Ectodermal cell (in vitro differentiated cells): ENCODE measurements at regions not wholly inside any gene's neighbourhood (a gene's known extent, or its start where the extent isn't known, plus 50 kb on each side); places are given as distances from the start of the nearest gene placed in this dataset.

Source experiments
- H3K27ac ChIP-seq: 2 replicates; pipeline ENCODE4 v1.7.0; 2013; ENCODE audit warnings: mild to moderate bottlenecking, low read depth, low read length; ENCODE audit not compliant: insufficient read depth, poor library complexity, severe bottlenecking
- H3K27me3 ChIP-seq: 2 replicates; pipeline ENCODE4 v1.7.0; 2013; ENCODE audit warnings: mild to moderate bottlenecking, low read length; ENCODE audit not compliant: insufficient read depth, control insufficient read depth, poor library complexity, severe bottlenecking
- H3K36me3 ChIP-seq: one replicate; pipeline ENCODE4 v1.7.0; 2013; ENCODE audit warnings: low read length; ENCODE audit not compliant: control insufficient read depth, insufficient read depth
- H3K4me1 ChIP-seq: one replicate; pipeline ENCODE4 v1.7.0; 2013; ENCODE audit warnings: low read length; ENCODE audit not compliant: control insufficient read depth, insufficient read depth
- H3K4me3 ChIP-seq: 2 replicates; pipeline ENCODE4 v1.7.0; 2013; ENCODE audit warnings: low read depth, low read length, control low read depth; ENCODE audit not compliant: insufficient read depth
- H3K9me3 ChIP-seq: 2 replicates; pipeline ENCODE4 v1.7.0; 2013; ENCODE audit warnings: mild to moderate bottlenecking, low read length, moderate library complexity; ENCODE audit not compliant: control insufficient read depth
- WGBS, 2 experiments: methylation state at CpG; one replicate each; pipeline ENCODE4 v1.1.7; 2013; ENCODE audit warnings: missing lambda C conversion rate in 2 of 2; 5-methylcytosine and 5-hydroxymethylcytosine counted together

GRCh38 chr22:27541836-27542235 lies 259.7 kb downstream of the MN1 start:
- no peak overlapping the region for H3K27ac ChIP-seq
- peaks cover 34% of the 10 kb centered on the region for H3K4me1 ChIP-seq
- no peaks in the 10 kb centered on the region for H3K36me3 ChIP-seq
- no peaks in the 10 kb centered on the region for H3K9me3 ChIP-seq
- H3K27me3 ChIP-seq, result no peaks in the 10 kb centered on the region
- 81 to 84% methylated on average over 14 of the region's 14 CpGs for WGBS, 2 experiments
- no peak overlapping the region for H3K4me3 ChIP-seq

- no peak overlapping the region for H3K4me3 ChIP-seq
- 94% methylated on average over 6 of the region's 6 CpGs for WGBS, 2 experiments
- peaks cover 28% of the 10 kb centered on the region for H3K4me1 ChIP-seq
- no peak overlapping the region for H3K27ac ChIP-seq
- H3K36me3 ChIP-seq, result no peaks in the 10 kb centered on the region
- H3K27me3 ChIP-seq, result no peaks in the 10 kb centered on the region
- H3K9me3 ChIP-seq, result no peaks in the 10 kb centered on the region
Measured at GRCh38 chr22:27542602-27543001, 259.0 kb downstream of the MN1 start.

- peaks cover 29% of the 10 kb centered on the region for H3K4me1 ChIP-seq
- no peak overlapping the region for H3K4me3 ChIP-seq
- H3K9me3 ChIP-seq, result no peaks in the 10 kb centered on the region
- no peak overlapping the region for H3K27ac ChIP-seq
- no peaks in the 10 kb centered on the region for H3K36me3 ChIP-seq
- H3K27me3 ChIP-seq, result no peaks in the 10 kb centered on the region
- 81% methylated on average over 2 of the region's 2 CpGs for WGBS, 2 experiments
Measured at GRCh38 chr22:27543460-27543859, 258.1 kb downstream of the MN1 start.

- no peaks in the 10 kb centered on the region for H3K27me3 ChIP-seq
- no peak overlapping the region for H3K27ac ChIP-seq
- no peaks in the 10 kb centered on the region for H3K36me3 ChIP-seq
- H3K4me3 ChIP-seq, result no peak overlapping the region
- peaks cover 27% of the 10 kb centered on the region for H3K4me1 ChIP-seq
- 88 to 89% methylated on average over 7 of the region's 7 CpGs for WGBS, 2 experiments
- no peaks in the 10 kb centered on the region for H3K9me3 ChIP-seq
Measured at GRCh38 chr22:27545085-27545484, 256.5 kb downstream of the MN1 start.

GRCh38 chr22:27546157-27546935 lies 255.2 kb downstream of the MN1 start:
- Histone ChIP-seq H3K4me3 (no peak overlapping the region), H3K36me3 (no peaks in the 10 kb centered on the region), H3K27ac (no peak overlapping the region), H3K9me3 (no peaks in the 10 kb centered on the region), H3K27me3 (no peaks in the 10 kb centered on the region), H3K4me1 (peaks cover 25% of the 10 kb centered on the region)
- WGBS, 2 experiments, result 89% methylated on average over 18 of the region's 18 CpGs

GRCh38 chr22:27551402-27551801 lies 250.2 kb downstream of the MN1 start:
- Histone ChIP-seq H3K4me3 (no peak overlapping the region), H3K27me3 (no peaks in the 10 kb centered on the region), H3K4me1 (peaks cover 22% of the 10 kb centered on the region), H3K27ac (no peak overlapping the region), H3K9me3 (no peaks in the 10 kb centered on the region), H3K36me3 (no peaks in the 10 kb centered on the region)
- WGBS, 2 experiments, result 86 to 91% methylated on average over 7 of the region's 7 CpGs

- Histone ChIP-seq H3K9me3 (no peaks in the 10 kb centered on the region), H3K4me1 (peaks cover 30% of the 10 kb centered on the region), H3K27ac (no peak overlapping the region), H3K27me3 (no peaks in the 10 kb centered on the region), H3K36me3 (no peaks in the 10 kb centered on the region), H3K4me3 (no peak overlapping the region)
- 92 to 95% methylated on average over 7 of the region's 7 CpGs for WGBS, 2 experiments
Measured at GRCh38 chr22:27552176-27552575, 249.4 kb downstream of the MN1 start.

GRCh38 chr22:27552863-27553262 lies 248.7 kb downstream of the MN1 start:
- Histone ChIP-seq H3K4me1 (peaks cover 33% of the 10 kb centered on the region), H3K27ac (no peak overlapping the region), H3K4me3 (no peak overlapping the region), H3K36me3 (no peaks in the 10 kb centered on the region), H3K9me3 (no peaks in the 10 kb centered on the region), H3K27me3 (no peaks in the 10 kb centered on the region)
- WGBS, 2 experiments, result 87 to 97% methylated on average over 1 of the region's 1 CpG

- H3K4me3 ChIP-seq, result no peak overlapping the region
- 71 to 77% methylated on average over 14 of the region's 14 CpGs for WGBS, 2 experiments
Measured at GRCh38 chr22:27554106-27554811, 247.3 kb downstream of the MN1 start.

GRCh38 chr22:27554841-27555456 lies 246.6 kb downstream of the MN1 start:
- H3K9me3 ChIP-seq, result no peaks in the 10 kb centered on the region
- H3K4me1 ChIP-seq, result peaks cover 30% of the 10 kb centered on the region
- H3K27ac ChIP-seq, result no peak overlapping the region
- H3K36me3 ChIP-seq, result no peaks in the 10 kb centered on the region
- H3K4me3 ChIP-seq, result no peak overlapping the region
- WGBS, 2 experiments, result 83 to 85% methylated on average over 6 of the region's 6 CpGs
- H3K27me3 ChIP-seq, result no peaks in the 10 kb centered on the region

More at GRCh38 chr22:27554106-27554811, 247.3 kb downstream of the MN1 start:
- H3K9me3 ChIP-seq, result no peaks in the 10 kb centered on the region
- H3K36me3 ChIP-seq, result no peaks in the 10 kb centered on the region
- H3K27me3 ChIP-seq, result no peaks in the 10 kb centered on the region
- H3K4me1 ChIP-seq, result peaks cover 30% of the 10 kb centered on the region
- no peak overlapping the region for H3K27ac ChIP-seq
